ENCODE measurements at regions not wholly inside any gene's neighbourhood (a gene's known extent, or its start where the extent isn't known, plus 50 kb on each side); places are given as distances from the start of the nearest gene placed in this dataset.

DNA sequence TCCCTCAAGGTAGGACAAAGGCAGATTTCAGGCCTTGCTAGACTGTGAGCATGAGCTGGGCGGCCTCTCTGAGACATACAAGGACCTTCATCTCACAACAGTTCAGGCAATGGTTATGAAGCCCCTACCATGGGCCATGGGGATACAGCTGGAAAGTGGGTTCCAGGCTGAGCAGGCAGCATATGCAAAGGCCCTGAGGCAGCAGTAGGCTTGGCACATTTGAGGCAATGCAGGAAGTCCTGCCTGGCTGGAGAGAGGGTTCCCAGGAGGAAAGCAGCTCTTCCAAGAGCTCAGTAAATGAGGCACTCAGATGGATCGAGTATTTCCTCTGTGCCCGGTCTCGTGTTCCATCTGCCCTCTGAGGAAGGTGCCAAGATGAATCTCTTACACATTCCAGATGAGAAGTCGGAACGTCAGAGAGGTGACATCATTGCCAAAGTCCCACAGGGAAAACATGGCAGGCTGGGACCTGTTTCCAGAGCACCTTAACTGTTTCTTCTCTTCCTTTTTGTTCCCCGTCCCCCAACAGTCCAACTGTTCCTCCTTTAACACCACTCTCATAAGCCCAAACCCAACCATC is 388.6 kb downstream of the MN1 start:
- Histone ChIP-seq H3K4ac (replicated peaks; ENCODE audit: insufficient read length, low read depth, low read length) (no peak overlapping the region), H3K36me3 (ENCODE audit: control insufficient read depth in 2 of 4, insufficient read depth in 4 of 4, low read length in 3 of 4) (no peaks in the 10 kb centered on the region), H3K4me3 (ENCODE audit: extremely low read depth in 1 of 4, insufficient read depth in 2 of 4, low read depth in 3 of 4, low read length in 4 of 4) (no peak overlapping the region), H2BK120ac (replicated peaks; ENCODE audit: low read depth, low read length) (no peak overlapping the region), H4K8ac (ENCODE audit: extremely low read depth, insufficient read depth, low read length) (no peak overlapping the region), H3K18ac (ENCODE audit: extremely low read depth, low read length) (no peak overlapping the region), H2AFZ (ENCODE audit: low read length) (no peak overlapping the region), H3K9ac (replicated peaks in 1 of 4; ENCODE audit: extremely low read depth in 1 of 4, low read depth in 3 of 4, low read length in 3 of 4) (no peak overlapping the region), H4K91ac (replicated peaks; ENCODE audit: insufficient read length, low read length) (no peak overlapping the region), H4K20me1 (replicated peaks in 1 of 2; ENCODE audit: control insufficient read depth in 1 of 2, insufficient read depth in 2 of 2, low read length in 2 of 2) (no peaks in the 10 kb centered on the region), H3K4me2 (ENCODE audit: insufficient read depth in 1 of 2, low read depth in 2 of 2, low read length in 2 of 2) (no peak overlapping the region), H3K27me3 (replicated peaks in 1 of 4; ENCODE audit: control insufficient read depth in 3 of 4, extremely low read depth in 1 of 4, insufficient read depth in 3 of 4, low read length in 3 of 4) (no peaks in the 10 kb centered on the region), H3K79me1 (ENCODE audit: low read depth, low read length) (no peaks in the 10 kb centered on the region), H3K56ac (replicated peaks; ENCODE audit: insufficient read length, low read depth, low read length) (no peak overlapping the region), H2AK5ac (ENCODE audit: low read depth, low read length) (no peak overlapping the region), H2BK15ac (ENCODE audit: low read length) (peak overlapping the region; percentile 5; the same call in 1 of the 2 replicates), H2BK12ac (ENCODE audit: low read depth, low read length) (0 out of 2 replicates have a peak overlapping the region, but pooled peaks have one; percentile 6), H3K9me3 (ENCODE audit: insufficient read depth in 2 of 2, low read depth in 1 of 2, low read length in 1 of 2) (no peaks in the 10 kb centered on the region), H3K23me2 (ENCODE audit: low read depth, low read length) (peaks cover 4% of the 10 kb centered on the region; the same call in 1 of the 2 replicates), H2BK5ac (ENCODE audit: low read depth, low read length) (no peak overlapping the region), H4K5ac (ENCODE audit: insufficient read length, low read depth, low read length) (no peak overlapping the region), H3K14ac (ENCODE audit: insufficient read length) (no peak overlapping the region), H3K27ac (ENCODE audit: low read depth, low read length) (no peak overlapping the region), H3K79me2 (ENCODE audit: control insufficient read depth in 1 of 2, insufficient read depth in 2 of 2, low read length in 2 of 2) (no peaks in the 10 kb centered on the region), H2BK20ac (ENCODE audit: low read length) (peak overlapping the region; percentile 76; the same call in 1 of the 2 replicates), H3K23ac (ENCODE audit: insufficient read length) (no peak overlapping the region), H3K4me1 (replicated peaks in 1 of 4; ENCODE audit: control insufficient read depth in 3 of 4, insufficient read depth in 4 of 4, low read length in 3 of 4) (peaks cover 2 to 21% (median 13%) of the 10 kb centered on the region in 4 experiments)
- ChIA-PET CTCF (ENCODE audit: partially characterized antibody) (interaction anchor here (0.9 to 1.2 kb wide), 3 partner anchors 13 to 269 kb away, joined by 3 read pairs; no protein-coding TSS in a partner anchor), POLR2A (ENCODE audit: partially characterized antibody) (interaction anchor here (0.5 to 0.7 kb wide), 2 partner anchors 185 to 391 kb away, joined by 3 read pairs; no protein-coding TSS in a partner anchor)
- no peak for DNase-seq (ENCODE audit: low read depth in 1 of 2, low spot score in 2 of 2)
- TF ChIP-seq JUND (IDR thresholded peaks at IDR 0.05; ENCODE audit: low read length) (no peak), EZH2 (IDR thresholded peaks at IDR 0.05; ENCODE audit: low read depth, low read length, severe bottlenecking) (no peak), HDAC6 (IDR thresholded peaks at IDR 0.05; ENCODE audit: low read depth, low read length) (no peak), SIN3A (conservative IDR thresholded peaks at IDR 0.05 in 1 of 2, IDR thresholded peaks at IDR 0.05 in 1 of 2; ENCODE audit: low read depth in 1 of 2, low read length in 2 of 2) (no peak), KDM1A (IDR thresholded peaks at IDR 0.05; ENCODE audit: borderline replicate concordance, low read length) (peak; percentile 65; the same call in 1 of the 2 replicates), CHD1 (IDR thresholded peaks at IDR 0.05; ENCODE audit: low read depth, low read length) (no peak), HDAC2 (IDR thresholded peaks at IDR 0.05; ENCODE audit: borderline replicate concordance in 1 of 2, low read depth in 2 of 2, low read length in 2 of 2) (no peak)
- WGBS, 2 experiments (ENCODE audit: extremely low coverage in 1 of 2, insufficient coverage in 1 of 2, insufficient read length in 1 of 2, insufficient replicate concordance in 2 of 2, low coverage in 1 of 2, low lambda C conversion rate in 2 of 2, missing lambda C conversion rate in 1 of 2): 92% methylated on average over 7 of the region's 7 CpGs; no CpG with 5 or more reads in 1 of the 2 experiments
- no peak for FAIRE-seq

All from H1 (cell line).